ENCODE measurements at regions not wholly inside any gene's neighbourhood (a gene's known extent, or its start where the extent isn't known, plus 50 kb on each side); places are given as distances from the start of the nearest gene placed in this dataset.

GRCh38 chr4:187479511-187479910 lies 516.1 kb upstream of the ZFP42 start:
- H3K36me3 ChIP-seq: no peaks in the 10 kb centered on the region
- H3K9me3 ChIP-seq: no peaks in the 10 kb centered on the region
- no peaks in the 10 kb centered on the region for H3K27me3 ChIP-seq
- TF ChIP-seq POLR2AphosphoS5 (IDR thresholded peaks at IDR 0.05; ENCODE audit: insufficient read depth in 1 of 2, low read depth in 1 of 2) (no peak), POLR2A (IDR thresholded peaks at IDR 0.05) (no peak), CTCF (IDR thresholded peaks at IDR 0.05) (no peak)
- intact Hi-C loops (cut with DNase I): no loop called here
- no peak overlapping the region for H3K4me3 ChIP-seq
- H3K4me1 ChIP-seq: peaks cover 24% of the 10 kb centered on the region
- no peak overlapping the region for H3K27ac ChIP-seq
- DNase-seq (ENCODE audit: extremely low spot score in 2 of 2): no peak

DNA sequence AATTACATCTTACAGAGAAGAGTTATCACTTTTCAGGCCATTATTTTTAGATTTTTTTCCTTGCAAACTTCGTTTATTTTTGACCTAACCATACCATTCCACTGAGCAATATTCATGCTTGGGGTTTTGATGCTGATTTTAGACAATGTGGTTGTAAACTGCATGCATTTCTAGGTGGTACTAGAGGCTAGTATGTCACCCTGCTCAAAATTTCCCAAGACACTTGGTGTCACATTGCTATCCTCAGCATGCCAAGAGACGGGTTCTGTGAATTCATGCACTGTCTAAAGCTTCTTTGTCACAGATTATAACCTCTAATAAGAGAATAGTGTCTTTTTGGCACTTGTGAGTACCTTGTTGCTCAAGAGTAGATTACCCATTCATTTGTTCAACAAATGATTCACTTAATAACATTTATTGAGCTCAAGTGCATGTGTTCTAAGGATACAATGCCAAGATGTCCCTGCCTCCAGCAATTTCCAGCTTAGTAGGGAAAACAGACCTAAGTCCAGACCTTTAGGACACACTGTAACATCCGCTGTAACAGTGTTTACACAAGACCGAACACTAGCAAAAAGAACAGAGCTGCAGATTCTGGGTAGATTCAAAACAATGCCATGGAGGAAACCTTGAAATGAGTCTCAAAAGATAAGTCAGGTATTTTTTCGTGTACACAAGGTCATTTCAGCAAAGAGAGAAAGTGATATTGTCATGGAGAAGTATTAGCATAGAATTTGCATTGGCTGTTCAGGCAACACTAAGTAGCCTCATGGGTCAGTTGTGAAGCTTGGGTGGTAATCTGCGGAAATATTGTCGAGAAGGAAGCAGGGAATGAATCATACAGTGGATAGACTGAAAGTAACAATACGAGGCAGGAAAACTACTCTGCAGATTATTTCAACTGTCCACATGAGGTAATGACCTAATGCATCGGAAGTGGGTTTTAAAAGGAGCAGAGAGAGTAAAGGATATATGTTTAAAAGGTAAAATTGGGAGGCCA lies 515.1 kb upstream of the ZFP42 start:
- Histone ChIP-seq H3K4me1 (peaks cover 24% of the 10 kb centered on the region), H3K9me3 (no peaks in the 10 kb centered on the region), H3K4me3 (no peak overlapping the region), H3K27ac (peak overlapping the region; percentile 3), H3K36me3 (no peaks in the 10 kb centered on the region), H3K27me3 (no peaks in the 10 kb centered on the region)
- intact Hi-C loops (cut with DNase I): no loop called here
- TF ChIP-seq CTCF (IDR thresholded peaks at IDR 0.05) (no peak), POLR2AphosphoS5 (IDR thresholded peaks at IDR 0.05; ENCODE audit: insufficient read depth in 1 of 2, low read depth in 1 of 2) (no peak), POLR2A (IDR thresholded peaks at IDR 0.05) (no peak)
- DNase-seq (ENCODE audit: extremely low spot score in 2 of 2): no peak

- H3K27me3 ChIP-seq: no peaks in the 10 kb centered on the region
- H3K4me3 ChIP-seq: no peak overlapping the region
- H3K9me3 ChIP-seq: no peaks in the 10 kb centered on the region
- H3K36me3 ChIP-seq: no peaks in the 10 kb centered on the region
- no peak for TF ChIP-seq POLR2AphosphoS5 (IDR thresholded peaks at IDR 0.05; ENCODE audit: insufficient read depth in 1 of 2, low read depth in 1 of 2)
- TF ChIP-seq CTCF (IDR thresholded peaks at IDR 0.05): no peak
- TF ChIP-seq POLR2A (IDR thresholded peaks at IDR 0.05): no peak
- no peak for DNase-seq (ENCODE audit: extremely low spot score in 2 of 2)
- intact Hi-C loops (cut with DNase I): no loop called here
- H3K27ac ChIP-seq: no peak overlapping the region
- H3K4me1 ChIP-seq: peaks cover 15% of the 10 kb centered on the region
These were observed 511.4 kb upstream of the ZFP42 start for GRCh38 chr4:187484186-187484585.

DNA sequence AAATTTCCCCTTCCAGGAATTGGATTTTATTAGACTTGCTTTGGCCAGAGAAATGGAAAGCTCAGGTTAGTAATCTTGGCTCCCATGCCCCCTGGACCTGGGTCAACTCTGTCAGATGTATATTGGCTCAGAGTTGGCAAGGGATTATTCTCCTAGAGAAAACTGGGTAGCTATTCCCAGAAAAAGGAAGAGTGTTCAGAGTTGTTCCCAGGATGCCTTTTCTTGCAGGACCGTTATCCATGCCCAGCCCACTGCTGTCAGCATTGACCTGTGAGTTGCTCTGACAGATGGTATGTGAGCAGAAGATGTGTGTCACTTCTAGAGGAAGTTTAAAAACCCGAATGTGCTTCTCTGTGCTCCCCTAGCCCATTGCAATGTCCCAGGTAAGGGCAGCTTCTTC lies 509.9 kb upstream of the ZFP42 start:
- Histone ChIP-seq H3K27ac (no peak overlapping the region), H3K27me3 (no peaks in the 10 kb centered on the region), H3K4me3 (no peak overlapping the region), H3K36me3 (no peaks in the 10 kb centered on the region), H3K9me3 (no peaks in the 10 kb centered on the region), H3K4me1 (peaks cover 2% of the 10 kb centered on the region)
- DNase-seq (ENCODE audit: extremely low spot score in 2 of 2): no peak
- TF ChIP-seq CTCF (IDR thresholded peaks at IDR 0.05) (no peak), POLR2A (IDR thresholded peaks at IDR 0.05) (no peak), POLR2AphosphoS5 (IDR thresholded peaks at IDR 0.05; ENCODE audit: insufficient read depth in 1 of 2, low read depth in 1 of 2) (no peak)
- intact Hi-C loops (cut with DNase I): no loop called here

- H3K36me3 ChIP-seq: no peaks in the 10 kb centered on the region
- no peaks in the 10 kb centered on the region for H3K9me3 ChIP-seq
- H3K4me3 ChIP-seq: no peak overlapping the region
- intact Hi-C loops (cut with DNase I): no loop called here
- no peaks in the 10 kb centered on the region for H3K27me3 ChIP-seq
- DNase-seq (ENCODE audit: extremely low spot score in 2 of 2): no peak
- H3K27ac ChIP-seq: no peak overlapping the region
- no peaks in the 10 kb centered on the region for H3K4me1 ChIP-seq
- TF ChIP-seq POLR2AphosphoS5 (IDR thresholded peaks at IDR 0.05; ENCODE audit: insufficient read depth in 1 of 2, low read depth in 1 of 2): no peak
These were observed 504.3 kb upstream of the ZFP42 start for GRCh38 chr4:187491286-187491685.
